ENCODE measurements at regions not wholly inside any gene's neighbourhood (a gene's known extent, or its start where the extent isn't known, plus 50 kb on each side); places are given as distances from the start of the nearest gene placed in this dataset.

DNA sequence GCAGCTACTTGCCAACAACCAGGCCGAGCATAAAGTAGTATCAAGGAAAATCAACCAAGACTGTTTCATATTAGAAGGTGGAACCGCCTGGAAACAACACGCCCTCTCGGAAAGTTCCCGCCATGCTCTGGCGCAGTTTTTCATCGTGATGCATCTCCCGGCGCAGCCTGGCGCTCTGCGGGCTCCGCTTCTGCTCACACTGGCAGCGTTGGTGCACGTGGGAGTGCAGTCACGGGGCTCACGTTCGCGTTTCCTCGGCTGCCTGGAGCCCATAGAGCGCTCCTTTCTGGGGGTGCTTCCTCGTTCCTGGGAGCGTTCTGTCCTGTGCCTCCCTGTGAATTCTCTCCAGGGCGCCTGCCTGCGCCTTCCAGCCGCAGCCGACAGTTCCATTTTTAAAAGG is 227.3 kb downstream of the TBXT start (continued):
- TF ChIP-seq, protein P1, sequence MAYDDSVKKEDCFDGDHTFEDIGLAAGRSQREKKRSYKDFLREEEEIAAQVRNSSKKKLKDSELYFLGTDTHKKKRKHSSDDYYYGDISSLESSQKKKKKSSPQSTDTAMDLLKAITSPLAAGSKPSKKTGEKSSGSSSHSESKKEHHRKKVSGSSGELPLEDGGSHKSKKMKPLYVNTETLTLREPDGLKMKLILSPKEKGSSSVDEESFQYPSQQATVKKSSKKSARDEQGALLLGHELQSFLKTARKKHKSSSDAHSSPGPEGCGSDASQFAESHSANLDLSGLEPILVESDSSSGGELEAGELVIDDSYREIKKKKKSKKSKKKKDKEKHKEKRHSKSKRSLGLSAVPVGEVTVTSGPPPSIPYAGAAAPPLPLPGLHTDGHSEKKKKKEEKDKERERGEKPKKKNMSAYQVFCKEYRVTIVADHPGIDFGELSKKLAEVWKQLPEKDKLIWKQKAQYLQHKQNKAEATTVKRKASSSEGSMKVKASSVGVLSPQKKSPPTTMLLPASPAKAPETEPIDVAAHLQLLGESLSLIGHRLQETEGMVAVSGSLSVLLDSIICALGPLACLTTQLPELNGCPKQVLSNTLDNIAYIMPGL (CRISPR knock-in tag; IDR thresholded peaks at IDR 0.05), result no peak
- TF ChIP-seq, protein P2, sequence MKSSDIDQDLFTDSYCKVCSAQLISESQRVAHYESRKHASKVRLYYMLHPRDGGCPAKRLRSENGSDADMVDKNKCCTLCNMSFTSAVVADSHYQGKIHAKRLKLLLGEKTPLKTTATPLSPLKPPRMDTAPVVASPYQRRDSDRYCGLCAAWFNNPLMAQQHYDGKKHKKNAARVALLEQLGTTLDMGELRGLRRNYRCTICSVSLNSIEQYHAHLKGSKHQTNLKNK (CRISPR knock-in tag; IDR thresholded peaks at IDR 0.05), result no peak

DNA sequence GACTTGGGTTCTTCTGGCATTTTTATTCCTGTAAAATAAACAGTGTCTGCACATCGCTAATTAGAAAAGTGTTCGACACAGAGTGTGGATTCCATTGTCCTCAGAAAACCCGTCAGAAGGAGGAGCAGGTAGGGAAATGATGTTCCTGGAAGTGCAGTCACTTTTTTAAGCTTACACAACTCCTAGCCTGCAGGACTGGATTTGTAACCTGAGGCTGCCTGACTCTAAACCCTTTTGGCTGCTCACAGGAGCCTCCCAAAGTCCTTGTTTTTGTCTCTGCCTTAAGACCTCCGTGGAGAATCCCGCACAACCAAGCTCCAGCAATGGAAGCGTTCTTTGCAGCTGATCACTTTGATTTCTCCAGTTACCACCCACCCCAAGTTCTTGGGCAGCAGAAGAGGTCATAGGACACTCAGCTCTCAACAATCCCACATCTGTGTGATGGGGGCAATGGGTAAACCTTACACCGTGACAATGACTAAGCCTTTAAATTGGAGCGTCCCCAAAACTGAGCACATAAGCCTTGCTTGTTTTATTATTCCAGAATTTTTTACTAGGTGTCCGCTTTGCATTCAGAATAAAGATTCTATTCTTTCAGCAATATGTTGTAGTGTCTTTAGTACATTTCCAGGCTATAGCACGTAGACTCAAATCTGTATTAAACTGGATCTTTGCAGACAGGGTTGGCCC is 227.9 kb downstream of the TBXT start:
- H3K36me3 Mint-ChIP-seq, result no peaks in the 10 kb centered on the region
- ChIA-PET CTCF (no interaction called here), POLR2A (no interaction called here)
- TF ChIP-seq OVOL2 (CRISPR knock-in tag; IDR thresholded peaks at IDR 0.05; ENCODE audit: borderline replicate concordance) (no peak), PRRX2 (CRISPR knock-in tag; IDR thresholded peaks at IDR 0.05) (no peak)
- ATAC-seq, result no peak
- peaks cover 4% of the 10 kb centered on the region for H3K27me3 Mint-ChIP-seq (ENCODE audit: low read depth)
- no peak overlapping the region for H3K27ac Mint-ChIP-seq
- peaks cover 50% of the 10 kb centered on the region for H3K9me3 Mint-ChIP-seq
- no peaks in the 10 kb centered on the region for H3K4me1 Mint-ChIP-seq
- no peak for DNase-seq (ENCODE audit: low spot score)
- H3K4me3 Mint-ChIP-seq, result no peak overlapping the region

DNA sequence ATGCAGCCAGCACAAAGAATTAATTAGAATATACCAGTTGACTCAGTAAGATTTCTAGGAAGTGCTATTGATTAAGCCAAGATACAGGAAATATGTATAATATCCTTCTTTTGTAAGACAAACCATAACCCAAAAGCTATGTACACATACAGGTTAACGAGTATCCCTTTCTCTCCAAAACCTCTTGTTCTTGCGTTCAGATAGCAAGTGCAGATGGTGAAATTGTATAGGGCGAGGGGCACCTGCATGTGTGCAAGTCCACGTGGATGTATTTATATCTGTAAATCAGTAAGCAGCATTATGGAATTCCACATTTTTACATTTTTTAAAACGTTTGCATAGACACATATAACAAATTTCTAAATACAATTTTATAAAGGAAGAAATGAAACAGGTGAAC is 228.6 kb downstream of the TBXT start:
- H3K27ac Mint-ChIP-seq, result no peak overlapping the region
- ChIA-PET CTCF (no interaction called here), POLR2A (no interaction called here)
- no peaks in the 10 kb centered on the region for H3K4me1 Mint-ChIP-seq
- no peak for DNase-seq (ENCODE audit: low spot score)
- ATAC-seq, result no peak
- H3K27me3 Mint-ChIP-seq (ENCODE audit: low read depth), result peaks cover 4% of the 10 kb centered on the region
- TF ChIP-seq ELF4 (CRISPR knock-in tag; IDR thresholded peaks at IDR 0.05; ENCODE audit: low read depth) (no peak), ZBTB21 (CRISPR knock-in tag; IDR thresholded peaks at IDR 0.05; ENCODE audit: borderline replicate concordance) (no peak), FOXJ3 (CRISPR knock-in tag; IDR thresholded peaks at IDR 0.05; ENCODE audit: borderline replicate concordance) (no peak), CREB1 (CRISPR knock-in tag; IDR thresholded peaks at IDR 0.05) (no peak), PRRX2 (CRISPR knock-in tag; IDR thresholded peaks at IDR 0.05) (no peak), SP1 (CRISPR knock-in tag; conservative IDR thresholded peaks at IDR 0.05) (no peak), NFATC4 (CRISPR knock-in tag; IDR thresholded peaks at IDR 0.05) (no peak), TP53 (CRISPR knock-in tag; IDR thresholded peaks at IDR 0.05) (no peak), RORB (CRISPR knock-in tag; IDR thresholded peaks at IDR 0.05) (no peak), ZNF317 (CRISPR knock-in tag; IDR thresholded peaks at IDR 0.05; ENCODE audit: borderline replicate concordance, low read depth) (no peak)
- TF ChIP-seq, protein P3, sequence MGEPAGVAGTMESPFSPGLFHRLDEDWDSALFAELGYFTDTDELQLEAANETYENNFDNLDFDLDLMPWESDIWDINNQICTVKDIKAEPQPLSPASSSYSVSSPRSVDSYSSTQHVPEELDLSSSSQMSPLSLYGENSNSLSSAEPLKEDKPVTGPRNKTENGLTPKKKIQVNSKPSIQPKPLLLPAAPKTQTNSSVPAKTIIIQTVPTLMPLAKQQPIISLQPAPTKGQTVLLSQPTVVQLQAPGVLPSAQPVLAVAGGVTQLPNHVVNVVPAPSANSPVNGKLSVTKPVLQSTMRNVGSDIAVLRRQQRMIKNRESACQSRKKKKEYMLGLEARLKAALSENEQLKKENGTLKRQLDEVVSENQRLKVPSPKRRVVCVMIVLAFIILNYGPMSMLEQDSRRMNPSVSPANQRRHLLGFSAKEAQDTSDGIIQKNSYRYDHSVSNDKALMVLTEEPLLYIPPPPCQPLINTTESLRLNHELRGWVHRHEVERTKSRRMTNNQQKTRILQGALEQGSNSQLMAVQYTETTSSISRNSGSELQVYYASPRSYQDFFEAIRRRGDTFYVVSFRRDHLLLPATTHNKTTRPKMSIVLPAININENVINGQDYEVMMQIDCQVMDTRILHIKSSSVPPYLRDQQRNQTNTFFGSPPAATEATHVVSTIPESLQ (CRISPR knock-in tag; IDR thresholded peaks at IDR 0.05), result no peak
- TF ChIP-seq, protein P4, sequence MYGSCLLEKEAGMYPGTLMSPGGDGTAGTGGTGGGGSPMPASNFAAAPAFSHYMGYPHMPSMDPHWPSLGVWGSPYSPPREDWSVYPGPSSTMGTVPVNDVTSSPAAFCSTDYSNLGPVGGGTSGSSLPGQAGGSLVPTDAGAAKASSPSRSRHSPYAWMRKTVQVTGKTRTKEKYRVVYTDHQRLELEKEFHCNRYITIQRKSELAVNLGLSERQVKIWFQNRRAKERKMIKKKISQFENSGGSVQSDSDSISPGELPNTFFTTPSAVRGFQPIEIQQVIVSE (CRISPR knock-in tag; IDR thresholded peaks at IDR 0.05; ENCODE audit: borderline replicate concordance), result no peak
- TF ChIP-seq, protein P5, sequence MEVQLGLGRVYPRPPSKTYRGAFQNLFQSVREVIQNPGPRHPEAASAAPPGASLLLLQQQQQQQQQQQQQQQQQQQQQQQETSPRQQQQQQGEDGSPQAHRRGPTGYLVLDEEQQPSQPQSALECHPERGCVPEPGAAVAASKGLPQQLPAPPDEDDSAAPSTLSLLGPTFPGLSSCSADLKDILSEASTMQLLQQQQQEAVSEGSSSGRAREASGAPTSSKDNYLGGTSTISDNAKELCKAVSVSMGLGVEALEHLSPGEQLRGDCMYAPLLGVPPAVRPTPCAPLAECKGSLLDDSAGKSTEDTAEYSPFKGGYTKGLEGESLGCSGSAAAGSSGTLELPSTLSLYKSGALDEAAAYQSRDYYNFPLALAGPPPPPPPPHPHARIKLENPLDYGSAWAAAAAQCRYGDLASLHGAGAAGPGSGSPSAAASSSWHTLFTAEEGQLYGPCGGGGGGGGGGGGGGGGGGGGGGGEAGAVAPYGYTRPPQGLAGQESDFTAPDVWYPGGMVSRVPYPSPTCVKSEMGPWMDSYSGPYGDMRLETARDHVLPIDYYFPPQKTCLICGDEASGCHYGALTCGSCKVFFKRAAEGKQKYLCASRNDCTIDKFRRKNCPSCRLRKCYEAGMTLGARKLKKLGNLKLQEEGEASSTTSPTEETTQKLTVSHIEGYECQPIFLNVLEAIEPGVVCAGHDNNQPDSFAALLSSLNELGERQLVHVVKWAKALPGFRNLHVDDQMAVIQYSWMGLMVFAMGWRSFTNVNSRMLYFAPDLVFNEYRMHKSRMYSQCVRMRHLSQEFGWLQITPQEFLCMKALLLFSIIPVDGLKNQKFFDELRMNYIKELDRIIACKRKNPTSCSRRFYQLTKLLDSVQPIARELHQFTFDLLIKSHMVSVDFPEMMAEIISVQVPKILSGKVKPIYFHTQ (CRISPR knock-in tag; IDR thresholded peaks at IDR 0.05), result no peak
- TF ChIP-seq, protein P6, sequence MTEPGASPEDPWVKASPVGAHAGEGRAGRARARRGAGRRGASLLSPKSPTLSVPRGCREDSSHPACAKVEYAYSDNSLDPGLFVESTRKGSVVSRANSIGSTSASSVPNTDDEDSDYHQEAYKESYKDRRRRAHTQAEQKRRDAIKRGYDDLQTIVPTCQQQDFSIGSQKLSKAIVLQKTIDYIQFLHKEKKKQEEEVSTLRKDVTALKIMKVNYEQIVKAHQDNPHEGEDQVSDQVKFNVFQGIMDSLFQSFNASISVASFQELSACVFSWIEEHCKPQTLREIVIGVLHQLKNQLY (CRISPR knock-in tag; IDR thresholded peaks at IDR 0.05), result no peak
- TF ChIP-seq, protein P7, sequence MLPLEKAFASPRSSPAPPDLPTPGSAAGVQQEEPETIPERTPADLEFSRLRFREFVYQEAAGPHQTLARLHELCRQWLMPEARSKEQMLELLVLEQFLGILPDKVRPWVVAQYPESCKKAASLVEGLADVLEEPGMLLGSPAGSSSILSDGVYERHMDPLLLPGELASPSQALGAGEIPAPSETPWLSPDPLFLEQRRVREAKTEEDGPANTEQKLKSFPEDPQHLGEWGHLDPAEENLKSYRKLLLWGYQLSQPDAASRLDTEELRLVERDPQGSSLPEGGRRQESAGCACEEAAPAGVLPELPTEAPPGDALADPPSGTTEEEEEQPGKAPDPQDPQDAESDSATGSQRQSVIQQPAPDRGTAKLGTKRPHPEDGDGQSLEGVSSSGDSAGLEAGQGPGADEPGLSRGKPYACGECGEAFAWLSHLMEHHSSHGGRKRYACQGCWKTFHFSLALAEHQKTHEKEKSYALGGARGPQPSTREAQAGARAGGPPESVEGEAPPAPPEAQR (CRISPR knock-in tag; IDR thresholded peaks at IDR 0.05), result no peak
- no peaks in the 10 kb centered on the region for H3K36me3 Mint-ChIP-seq
- H3K9me3 Mint-ChIP-seq, result peaks cover 48% of the 10 kb centered on the region
- H3K4me3 Mint-ChIP-seq, result no peak overlapping the region
